CD4-positive, alpha-beta T cell treated with Interleukin-1 beta for 1 hour (primary cell): ENCODE measurements at regions not wholly inside any gene's neighbourhood (a gene's known extent, or its start where the extent isn't known, plus 50 kb on each side); places are given as distances from the start of the nearest gene placed in this dataset.
"Not testable (repeated sequence)": the region's sequence is repeated elsewhere in the genome, so short reads cannot be mapped to it uniquely, and the experiment has no call there.

Experiments used
- DNase-seq, 2 donors: peaks; one replicate each; pipeline ENCODE4 v3.0.0-alpha.2; 2020 to 2022

- no peak for DNase-seq
These were observed 180.5 kb downstream of the CEMIP2 start for GRCh38 chr9:71587576-71588362.

DNA sequence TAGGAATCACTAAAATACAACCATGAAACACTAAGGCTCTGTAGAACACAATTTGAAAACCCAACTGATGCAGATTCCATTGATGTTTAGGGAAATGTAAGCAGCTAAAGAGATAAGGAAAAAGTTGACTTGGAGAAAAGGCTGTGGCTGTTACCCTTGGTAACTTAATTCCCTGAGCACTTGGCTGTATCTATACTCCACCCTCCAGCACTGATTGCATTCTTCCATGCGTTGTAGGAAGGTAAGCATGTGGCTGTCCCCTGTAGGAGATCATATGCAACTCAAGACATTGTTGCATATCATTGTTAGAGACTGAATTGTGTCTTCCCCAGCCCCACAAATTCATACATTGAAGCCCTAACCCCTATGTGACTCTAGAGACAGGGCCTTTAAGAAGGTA, 184.5 kb downstream of the CEMIP2 start:
- no peak for DNase-seq

DNA sequence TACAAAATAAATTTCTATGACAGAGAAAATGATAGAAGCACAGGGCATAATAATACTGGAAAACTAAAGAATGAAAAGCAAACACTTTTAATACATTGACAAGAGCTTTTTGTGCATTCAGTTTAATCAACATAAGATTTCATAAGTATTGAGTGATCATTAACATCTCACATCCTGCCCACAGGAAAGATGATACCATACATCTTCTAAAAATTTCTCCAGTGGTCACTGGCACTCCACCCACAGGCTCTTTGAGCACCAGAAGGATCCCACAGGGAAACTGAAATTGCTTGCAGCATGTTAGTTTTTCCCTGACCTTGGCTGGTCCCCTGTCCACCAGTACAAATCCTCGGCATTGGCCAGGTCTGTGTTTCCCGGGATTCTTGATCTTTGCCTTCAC, 186.0 kb downstream of the CEMIP2 start:
- DNase-seq, result no peak

DNA sequence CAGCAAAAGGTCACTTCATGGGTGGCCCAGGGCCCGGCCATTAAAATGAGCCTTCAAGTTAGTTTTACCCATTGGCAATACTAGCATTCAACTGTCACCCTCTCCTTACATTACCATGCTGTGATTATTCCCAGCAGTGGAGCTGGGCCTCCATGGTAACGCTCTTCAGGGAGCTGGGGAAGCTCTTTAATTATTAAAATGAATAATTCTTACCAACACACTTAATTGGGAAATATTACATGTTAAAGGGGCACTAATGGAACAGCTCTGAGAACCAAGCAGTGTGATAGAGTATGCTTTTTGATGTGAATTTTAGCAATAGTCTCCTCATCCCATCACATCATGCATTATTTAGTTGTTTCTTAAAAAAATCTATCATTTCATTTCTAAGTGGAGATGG, 187.2 kb downstream of the CEMIP2 start:
- DNase-seq, result no peak

DNA sequence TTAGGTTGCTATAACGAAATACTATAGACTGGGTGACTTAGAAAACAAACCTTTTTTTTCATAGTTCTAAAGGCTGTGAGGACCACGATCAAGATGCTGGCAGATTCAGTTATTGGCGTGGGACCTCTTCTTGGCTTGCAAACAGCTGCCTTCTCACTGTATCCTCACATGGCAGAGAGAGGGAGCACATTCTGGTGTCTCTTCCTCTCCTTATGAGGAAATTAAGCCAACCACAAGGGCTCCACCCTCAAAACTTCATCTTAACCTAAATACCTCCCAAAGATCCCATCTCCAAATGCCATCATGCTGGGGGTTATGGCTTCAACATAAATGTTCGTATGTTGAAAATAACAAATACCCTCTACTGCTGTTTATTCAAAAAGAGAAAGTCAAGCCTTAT, 197.1 kb downstream of the CEMIP2 start:
- no peak for DNase-seq

- no peak for DNase-seq
These were observed 200.4 kb downstream of the CEMIP2 start for GRCh38 chr9:71567890-71568289.

DNA sequence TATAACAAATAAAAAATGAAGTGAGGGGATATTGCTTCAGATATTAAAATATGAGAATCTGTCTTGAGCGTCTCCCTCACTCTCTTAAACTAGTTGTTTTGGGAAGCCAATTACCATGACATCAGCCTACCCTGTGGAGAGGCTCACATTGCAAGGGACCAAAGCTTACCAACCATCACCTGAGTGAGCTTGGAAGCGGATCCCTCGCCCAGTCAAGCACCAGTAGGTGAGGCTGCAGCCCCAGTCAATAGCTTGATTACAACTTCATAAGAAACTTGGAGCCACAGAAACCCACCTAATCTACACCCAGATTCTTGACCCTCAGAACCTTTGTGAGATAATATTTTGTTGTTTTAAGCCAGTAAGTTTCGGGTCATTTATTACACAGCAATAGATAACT, 206.2 kb downstream of the CEMIP2 start:
- DNase-seq, result no peak

DNA sequence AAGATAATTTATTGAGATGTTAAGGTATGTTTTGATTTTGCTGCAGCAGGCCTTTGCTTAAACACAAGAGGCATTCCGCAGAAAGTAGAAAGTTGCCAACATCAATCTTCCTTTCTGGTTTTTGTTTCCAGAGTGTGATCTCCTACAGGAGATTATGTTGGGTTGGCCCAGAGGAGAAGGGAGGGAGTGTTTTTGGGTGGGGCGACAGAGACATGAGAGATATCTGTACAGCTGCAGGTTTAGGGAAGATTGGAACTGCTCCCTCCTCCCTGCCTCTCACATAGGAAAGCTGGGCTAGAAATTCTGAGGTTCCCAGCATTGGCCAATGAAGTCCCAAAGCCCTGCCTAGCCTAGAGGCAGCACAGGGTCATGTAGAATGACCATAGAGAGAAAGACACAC, 211.0 kb downstream of the CEMIP2 start:
- DNase-seq, result no peak

- DNase-seq, result no peak
These were observed 215.8 kb downstream of the CEMIP2 start for GRCh38 chr9:71552480-71552879.

DNA sequence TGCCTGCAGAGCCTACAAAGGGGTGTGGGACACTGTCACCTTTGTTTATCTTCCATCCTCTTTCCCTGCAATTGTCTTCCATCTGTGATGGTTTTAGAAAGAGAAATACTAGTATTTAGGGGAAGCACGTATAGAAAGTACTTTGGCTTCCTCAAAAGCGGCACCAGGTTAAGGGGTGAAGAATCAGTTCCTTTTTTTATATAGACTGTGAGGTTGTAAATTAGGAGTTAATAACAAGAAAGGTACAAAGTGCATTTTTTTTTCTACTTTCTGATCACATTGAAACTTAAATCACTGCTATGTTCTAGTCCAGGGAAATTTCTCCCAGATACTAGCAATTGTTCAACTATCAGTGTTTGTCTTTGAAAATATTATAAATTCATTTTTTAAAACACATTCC, 219.3 kb downstream of the CEMIP2 start:
- no peak for DNase-seq

DNA sequence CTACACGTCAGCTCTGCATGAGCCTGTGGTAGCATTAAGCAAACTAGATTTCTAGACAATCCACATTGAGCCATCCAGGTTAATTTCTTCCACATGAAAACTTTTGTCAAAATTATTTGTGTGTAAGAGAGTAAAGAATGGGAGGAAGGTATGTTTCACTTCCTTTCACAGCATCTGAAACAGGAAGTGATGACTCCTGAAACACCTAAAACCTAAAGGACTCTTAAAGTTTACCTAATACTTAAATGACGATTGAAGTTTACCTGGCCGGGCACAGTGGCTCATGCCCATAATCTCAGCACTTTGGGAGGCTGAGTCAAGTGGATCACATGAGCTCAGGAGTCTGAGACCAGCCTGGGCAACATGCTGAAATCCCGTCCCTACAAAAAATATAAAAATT, 223.8 kb downstream of the CEMIP2 start:
- DNase-seq, result no peak

DNA sequence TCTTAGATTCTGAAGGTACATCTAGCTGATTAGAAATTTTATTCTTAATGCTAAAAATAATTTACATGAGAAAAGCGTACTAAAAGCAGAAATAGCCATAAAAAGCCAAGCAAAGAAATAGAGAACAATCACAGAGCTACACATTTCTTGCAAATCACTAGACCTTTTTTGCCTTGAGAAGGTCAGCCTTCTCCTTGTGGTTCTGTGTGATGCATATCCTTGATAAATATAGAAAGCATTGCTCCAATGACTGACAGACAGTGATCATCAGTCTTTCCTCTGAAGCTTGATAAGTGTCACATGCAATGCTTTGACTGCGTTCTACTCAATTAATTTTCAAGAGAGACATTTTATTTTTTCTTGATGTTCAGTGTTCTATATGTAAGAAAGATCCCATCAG, 226.9 kb downstream of the CEMIP2 start:
- DNase-seq, result no peak

GRCh38 chr9:71524996-71525580, 243.2 kb downstream of the CEMIP2 start:
- DNase-seq, result no peak

GRCh38 chr9:71524516-71524915, 243.8 kb downstream of the CEMIP2 start:
- DNase-seq, result no peak

GRCh38 chr9:71521132-71521531, 247.2 kb downstream of the CEMIP2 start:
- DNase-seq, result no peak

- no peak for DNase-seq
These were observed 249.1 kb downstream of the CEMIP2 start for GRCh38 chr9:71519098-71519696.

- DNase-seq, result no peak
These were observed 250.1 kb downstream of the CEMIP2 start for GRCh38 chr9:71518045-71518827.

DNA sequence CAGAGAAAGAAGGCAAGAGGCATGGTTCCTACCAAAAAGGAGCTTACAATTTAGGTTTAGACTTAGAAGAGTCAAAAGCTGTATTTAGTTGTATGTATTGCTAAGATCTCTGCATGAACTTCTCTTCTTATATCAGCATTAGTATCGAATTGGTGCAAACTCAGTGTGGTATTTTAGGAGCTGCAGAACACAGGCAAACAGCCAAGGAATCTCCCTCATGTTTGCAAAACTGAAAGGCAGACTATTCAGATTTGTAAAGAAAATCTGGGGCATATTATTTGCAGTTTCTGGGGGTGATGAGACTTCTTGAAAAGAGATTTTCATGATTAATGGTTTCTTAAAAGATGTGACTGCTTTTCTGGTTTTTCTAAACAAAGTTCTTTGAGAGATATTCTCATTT, 252.7 kb downstream of the CEMIP2 start:
- no peak for DNase-seq

- no peak for DNase-seq
These were observed 253.2 kb downstream of the CEMIP2 start for GRCh38 chr9:71515107-71515506.

- no peak for DNase-seq
These were observed 253.9 kb downstream of the CEMIP2 start for GRCh38 chr9:71514344-71514975.

- DNase-seq, result no peak
These were observed 259.3 kb downstream of the CEMIP2 start for GRCh38 chr9:71509054-71509453.

DNA sequence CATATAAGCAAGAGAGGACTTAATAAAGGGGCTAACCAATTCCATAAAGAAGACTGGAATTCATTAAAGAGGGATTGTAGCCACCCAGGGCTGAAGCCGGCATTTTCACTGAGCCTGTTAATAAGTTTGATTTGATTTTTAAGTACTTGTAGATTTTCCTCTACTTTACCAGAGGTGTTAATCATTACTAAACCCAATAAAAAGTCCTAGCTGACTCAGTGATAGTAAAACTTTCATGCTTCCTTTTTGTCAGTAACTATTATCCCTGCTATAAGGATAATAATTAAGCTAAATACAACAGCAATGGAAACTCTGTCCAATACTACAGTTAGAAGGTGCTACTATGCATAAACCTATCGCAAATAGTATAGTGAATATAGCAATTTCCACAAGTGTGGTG, 260.2 kb downstream of the CEMIP2 start:
- not testable (repeated sequence) for DNase-seq

DNA sequence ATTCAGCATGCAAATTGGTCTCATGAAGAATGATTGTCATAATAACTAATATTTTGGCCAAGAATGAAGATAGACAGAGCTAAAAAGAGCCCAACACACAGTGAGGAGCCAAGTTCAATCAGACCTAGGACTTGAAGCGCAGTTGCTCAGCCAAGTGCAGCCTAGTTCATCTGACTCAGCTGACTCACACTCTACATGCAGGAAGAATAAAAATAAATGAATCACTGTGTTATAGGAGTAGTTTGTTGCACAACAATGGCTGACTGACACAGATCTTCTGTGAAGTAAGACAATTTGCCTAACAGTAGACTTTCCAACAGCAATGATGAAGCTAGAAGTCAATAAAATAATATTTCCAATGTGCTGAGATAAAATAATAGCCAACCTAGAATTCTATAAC, 261.5 kb downstream of the CEMIP2 start:
- no peak for DNase-seq
